GM19238 (cell line): ENCODE measurements at regions not wholly inside any gene's neighbourhood (a gene's known extent, or its start where the extent isn't known, plus 50 kb on each side); places are given as distances from the start of the nearest gene placed in this dataset.

ENCODE experiments used
- DNase-seq: peaks from one replicate; pipeline ENCODE4 v3.0.0; 2011; ENCODE audit warnings: low spot score; ENCODE audit not compliant: insufficient read length

DNA sequence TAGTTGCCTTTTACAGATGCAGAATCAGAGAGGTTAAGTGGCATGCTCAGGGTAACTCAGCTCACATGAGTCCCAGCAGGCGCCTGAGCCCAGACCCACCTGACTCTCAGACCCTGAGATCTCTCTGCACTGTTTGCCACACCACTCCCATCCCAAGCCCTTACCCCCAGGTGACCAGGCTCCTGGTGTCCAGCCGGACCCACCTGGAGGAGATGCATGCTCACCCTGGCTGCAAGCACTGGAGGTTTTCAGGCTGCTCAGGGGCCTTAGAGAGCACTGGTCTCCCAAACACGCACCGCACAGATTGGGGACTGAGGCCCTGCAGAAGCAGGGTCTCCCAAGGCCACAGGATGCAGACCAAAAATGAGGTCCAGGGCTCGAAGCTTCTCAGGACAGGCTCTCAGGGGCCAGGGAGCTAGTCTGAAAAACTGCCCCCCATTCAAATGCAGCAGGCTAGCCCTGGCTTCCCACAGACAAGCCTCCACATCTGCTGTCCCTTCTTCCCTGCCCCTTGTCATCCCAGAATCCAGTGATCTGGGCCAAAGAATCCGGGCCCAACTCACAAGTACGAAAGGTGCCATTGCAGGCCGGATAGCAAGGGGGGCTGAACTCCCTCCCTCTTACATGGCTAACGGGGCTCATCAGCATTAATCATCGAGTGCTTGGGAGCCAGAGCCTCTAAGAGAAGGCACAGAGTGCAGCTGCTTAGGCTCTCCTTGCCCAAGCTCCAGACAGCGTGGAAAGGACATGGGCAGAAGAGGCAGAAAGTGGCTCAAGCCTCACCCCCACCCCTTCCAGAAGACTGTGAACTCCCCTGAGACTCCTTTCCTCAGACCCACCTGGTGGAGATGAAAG, 90.2 kb upstream of the PRR20G start:
- DNase-seq, result no peak

DNA sequence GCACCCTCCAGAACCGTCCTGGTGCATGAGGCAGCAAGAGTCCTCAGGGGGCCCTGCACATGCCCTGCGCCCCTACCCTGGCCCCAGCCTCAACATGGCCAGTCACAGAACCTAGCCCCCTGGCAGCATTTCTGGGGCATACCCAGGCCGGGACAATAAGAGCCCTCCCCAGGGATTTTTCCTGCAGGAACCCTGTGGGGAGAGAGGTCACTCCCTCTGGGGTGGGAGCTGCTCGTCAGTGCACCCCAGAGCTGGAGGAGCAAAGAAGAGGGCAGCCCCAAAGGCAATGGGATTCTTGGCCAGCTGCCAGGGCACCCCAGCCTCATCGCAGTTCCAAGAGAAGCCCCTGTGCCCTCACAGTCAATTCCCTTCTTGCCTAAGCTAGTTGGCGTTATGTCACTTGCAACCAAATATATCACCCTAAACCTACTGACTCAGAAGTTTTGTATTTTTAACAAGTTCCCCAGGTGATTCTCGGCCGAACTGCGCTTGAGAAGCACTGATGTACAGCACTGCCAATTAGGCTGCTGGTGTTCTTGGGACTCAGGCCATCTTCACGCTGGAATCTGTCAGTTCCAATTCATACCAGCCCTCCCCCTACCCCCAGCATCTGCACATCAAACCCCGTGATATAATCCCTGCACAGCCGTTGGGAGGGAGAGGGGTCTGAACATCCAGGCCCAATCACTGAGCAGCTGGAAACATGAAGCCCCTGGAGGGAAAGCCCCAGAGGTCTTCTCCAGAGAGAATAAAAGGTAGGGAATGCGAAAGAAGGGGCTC, 87.5 kb upstream of the PRR20G start:
- no peak for DNase-seq

DNA sequence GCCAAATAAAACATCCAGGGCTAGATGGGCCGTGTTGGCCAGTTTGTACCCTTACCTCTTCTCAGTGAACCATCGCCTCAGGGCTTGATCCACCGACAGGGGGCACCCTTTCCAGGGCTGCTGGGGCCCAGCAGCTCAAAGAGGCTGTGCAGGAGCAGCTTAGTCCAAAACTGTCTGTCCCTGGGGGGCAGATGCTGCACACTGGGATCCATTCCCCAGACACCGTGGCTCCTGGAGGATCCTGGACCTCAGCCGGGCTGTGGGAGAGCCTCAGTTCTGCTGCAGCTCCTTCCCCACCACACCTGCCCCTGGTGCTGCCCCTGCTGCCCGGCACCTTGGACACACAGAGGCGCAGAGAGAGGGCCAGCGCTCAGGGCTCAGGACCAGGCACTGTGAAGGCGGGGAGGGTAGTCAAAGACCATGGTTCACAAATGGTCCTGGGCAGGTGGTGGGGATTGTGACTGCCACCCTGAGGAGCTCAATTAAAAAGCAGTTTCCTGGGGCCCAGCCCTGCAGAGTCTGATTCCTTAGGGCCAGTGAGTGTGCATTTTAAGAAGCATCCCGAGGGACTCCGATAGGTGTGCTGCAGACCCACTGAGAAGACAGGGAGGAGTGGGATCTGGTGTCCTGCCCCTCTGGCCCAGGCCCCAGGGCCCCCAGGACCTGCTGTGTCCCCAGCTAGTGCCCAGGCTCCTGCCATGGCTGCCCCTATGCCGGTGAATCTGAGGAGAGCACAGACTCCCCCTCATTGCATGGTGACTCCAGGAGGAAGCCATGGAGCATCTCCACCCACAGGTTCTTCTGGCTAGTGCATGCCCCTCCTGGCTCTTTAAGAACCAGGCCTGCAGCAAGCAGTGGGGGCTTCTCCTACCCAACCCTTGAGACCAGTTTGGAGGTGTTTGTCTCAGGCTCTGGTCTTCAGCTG, 86.5 kb upstream of the PRR20G start:
- no peak for DNase-seq

DNA sequence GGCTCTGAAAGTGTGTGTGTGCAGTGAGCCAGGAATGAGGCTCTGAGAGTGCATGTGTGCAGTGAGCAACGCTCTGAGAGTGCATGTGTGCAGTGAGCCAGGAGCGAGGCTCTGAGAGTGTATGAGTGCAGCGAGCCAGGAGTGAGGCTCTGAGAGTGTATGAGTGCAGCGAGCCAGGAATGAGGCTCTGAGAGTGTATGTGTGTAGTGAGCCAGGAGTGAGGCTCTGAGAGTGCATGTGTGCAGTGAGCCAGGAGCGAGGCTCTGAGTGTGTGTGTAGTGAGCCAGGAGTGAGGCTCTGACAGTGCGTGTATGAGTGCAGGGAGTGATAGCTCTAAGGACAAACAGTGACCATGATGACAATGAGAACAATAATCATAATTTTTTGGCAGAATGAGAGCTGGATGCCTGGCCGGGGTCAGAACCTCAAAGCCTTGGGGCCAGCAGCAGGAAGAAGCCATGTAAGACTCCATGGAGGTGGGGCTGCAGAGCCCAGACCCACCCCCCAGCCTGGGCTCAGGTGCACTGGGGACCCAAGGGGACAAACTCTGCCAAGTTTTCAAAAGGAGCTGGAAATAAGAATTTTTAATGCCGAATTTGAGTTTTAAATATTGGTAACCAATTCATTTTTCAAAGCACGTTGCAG, 85.7 kb upstream of the PRR20G start:
- DNase-seq, result no peak

DNA sequence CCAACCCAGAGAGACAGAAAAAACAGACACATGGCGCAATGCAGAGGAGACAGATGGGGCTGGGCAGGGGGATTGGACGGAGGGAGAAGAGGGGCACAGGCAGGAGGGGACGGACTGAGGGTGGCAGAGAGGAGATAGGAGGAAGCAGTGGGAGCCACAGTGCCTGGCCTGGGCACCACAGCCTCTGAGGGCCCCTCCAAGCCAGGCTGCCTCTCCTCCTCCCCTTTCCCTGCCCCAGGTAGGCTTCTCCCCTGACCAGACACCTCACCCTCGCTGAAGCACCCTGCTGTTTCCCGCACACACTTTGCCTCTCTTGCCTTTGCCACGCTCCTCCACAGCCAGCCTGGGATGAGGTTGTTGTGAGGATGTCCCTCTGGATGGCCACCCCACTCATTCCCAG, 84.0 kb upstream of the PRR20G start:
- DNase-seq, result no peak

DNA sequence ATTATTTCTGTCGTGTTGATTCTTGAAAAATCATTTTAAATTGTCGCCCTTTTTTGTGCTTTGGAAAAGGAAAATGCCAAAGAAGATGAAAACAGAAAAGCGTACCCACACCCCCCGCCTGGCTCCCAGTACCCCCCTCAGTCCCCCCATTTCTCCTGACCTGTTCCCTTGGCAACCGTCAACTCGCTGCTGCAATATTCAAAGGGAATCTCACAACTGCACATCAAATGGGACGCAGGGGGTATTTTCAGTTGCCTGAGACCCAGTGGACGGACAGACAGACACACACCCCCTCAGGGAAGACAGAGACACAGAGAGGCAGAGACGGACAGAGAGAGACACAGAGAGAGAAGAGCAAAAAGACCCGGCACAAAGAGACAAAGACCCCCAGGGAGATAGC, 83.5 kb upstream of the PRR20G start:
- DNase-seq, result no peak

DNA sequence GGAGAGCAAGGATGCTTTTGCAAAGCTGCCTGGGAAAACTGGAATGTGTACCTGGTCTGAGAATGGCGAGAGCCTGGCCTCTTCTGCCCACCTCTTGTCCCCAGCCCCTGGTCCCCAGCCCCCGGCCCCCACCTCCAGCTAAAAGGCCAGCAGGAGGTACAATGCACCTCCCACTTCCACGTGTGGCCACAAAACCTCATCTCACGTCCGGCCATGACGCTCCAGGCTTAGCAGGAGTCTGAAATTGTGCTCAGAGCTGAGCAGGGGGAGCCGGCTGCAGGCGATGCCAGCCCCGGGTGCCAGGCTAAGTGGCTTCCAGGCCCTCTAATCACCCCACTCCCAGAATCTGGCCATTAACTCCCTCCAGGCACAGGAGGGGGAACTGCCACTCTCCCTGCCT, 83.1 kb upstream of the PRR20G start:
- no peak for DNase-seq

DNA sequence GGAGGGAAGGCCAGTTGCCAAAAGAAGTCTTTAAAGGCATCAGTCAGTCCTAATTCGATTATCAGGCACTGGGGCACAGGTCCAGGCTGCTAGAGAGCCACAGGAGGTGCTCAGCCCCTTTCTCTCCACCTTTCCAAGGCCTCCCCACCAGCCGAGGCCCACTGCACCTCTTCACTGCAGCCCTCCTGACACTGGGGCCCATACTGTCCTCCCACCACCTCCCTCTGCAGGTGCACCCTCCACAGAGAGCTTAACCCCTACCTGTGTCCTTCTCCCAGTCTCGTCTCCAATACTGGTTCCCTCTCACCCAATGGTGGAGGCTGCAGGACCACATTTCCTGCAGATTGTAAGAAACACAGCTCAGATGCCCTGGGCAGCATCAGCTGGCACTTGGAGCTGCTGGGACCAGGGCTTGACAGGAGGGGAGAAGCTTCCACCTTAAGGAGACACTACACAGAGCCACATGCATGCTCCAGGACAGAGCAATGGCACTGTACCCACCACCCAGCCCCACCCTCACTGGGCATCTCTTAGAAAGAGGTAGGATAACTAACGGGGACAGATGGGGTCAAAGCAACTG, 81.6 kb upstream of the PRR20G start:
- no peak for DNase-seq

DNA sequence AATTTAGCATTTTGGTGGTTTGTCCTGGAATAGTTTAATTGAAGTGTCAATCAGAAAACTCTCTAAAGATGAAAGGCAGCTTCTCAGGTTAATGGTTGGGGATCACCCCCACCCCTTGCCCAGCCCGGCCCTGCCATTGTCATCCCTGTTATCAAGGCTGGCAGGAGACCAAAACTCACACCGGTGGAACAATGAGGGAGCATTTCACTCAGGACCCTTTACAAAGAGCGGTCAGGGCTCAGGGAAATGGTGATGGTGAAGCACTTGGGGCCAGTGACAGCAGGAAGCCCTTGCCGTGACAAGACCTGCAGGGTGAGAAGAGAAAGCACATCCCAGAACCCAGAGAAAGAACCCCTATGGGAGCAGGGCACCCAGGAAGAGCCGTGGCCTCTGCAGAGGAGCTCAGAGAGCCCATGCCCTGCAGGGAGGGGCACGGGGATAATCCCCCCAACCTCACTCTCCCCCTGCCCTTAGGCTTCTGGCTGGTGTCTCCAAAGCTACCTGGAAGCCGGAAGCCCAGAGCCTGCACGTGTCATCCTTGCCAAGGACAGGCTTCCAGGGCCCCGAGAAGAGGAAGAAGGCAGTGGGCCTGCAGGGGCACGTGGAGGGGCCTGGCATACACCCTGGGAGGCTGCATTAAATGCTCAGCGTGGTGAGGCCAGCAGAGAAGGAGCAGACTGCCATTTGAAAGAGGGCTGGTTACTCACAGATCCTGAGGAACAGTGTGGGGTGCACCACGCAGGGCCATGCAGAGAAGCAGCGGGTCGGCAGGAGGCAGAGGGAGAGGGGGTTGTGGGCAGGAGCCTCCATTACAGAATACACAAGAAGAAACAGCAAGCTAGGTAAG, 80.6 kb upstream of the PRR20G start:
- DNase-seq, result no peak

DNA sequence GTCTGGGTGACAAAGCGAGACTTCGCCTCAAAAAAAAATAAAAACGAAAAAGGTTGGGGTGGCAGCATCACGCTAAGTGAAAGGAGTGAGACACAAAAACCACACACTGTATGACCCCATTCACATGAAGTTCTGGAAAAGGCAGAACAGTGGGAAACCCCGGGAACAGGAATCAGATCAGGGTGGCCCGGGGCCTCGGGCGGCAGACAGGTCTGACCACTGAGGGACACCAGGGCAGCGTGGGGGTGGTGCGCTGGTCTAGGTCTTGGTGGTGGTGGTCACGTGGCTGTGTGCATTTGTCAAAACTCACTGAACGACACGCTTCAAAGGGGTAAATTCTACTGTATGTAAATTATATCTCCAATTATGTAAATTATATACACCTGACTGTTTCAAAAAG, 79.7 kb upstream of the PRR20G start:
- no peak for DNase-seq

DNA sequence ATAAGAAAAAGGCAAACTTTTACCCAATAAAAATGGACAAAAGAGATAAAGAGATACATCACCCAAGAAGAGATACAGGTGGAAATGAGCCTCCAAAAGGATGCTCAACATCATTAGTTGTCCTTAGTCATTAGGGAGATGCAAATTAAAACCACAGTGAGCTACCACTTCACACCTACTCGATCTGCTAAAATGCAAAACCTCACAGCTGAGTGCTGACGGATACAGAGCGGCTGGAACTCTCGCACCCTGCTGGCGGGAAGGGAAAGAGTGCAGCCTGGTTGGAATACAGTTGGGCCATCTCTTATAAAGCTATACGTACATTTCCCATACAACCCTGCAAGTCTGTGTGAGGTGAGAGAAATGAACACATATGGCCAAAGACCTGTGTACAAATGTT, 78.5 kb upstream of the PRR20G start:
- DNase-seq, result no peak

DNA sequence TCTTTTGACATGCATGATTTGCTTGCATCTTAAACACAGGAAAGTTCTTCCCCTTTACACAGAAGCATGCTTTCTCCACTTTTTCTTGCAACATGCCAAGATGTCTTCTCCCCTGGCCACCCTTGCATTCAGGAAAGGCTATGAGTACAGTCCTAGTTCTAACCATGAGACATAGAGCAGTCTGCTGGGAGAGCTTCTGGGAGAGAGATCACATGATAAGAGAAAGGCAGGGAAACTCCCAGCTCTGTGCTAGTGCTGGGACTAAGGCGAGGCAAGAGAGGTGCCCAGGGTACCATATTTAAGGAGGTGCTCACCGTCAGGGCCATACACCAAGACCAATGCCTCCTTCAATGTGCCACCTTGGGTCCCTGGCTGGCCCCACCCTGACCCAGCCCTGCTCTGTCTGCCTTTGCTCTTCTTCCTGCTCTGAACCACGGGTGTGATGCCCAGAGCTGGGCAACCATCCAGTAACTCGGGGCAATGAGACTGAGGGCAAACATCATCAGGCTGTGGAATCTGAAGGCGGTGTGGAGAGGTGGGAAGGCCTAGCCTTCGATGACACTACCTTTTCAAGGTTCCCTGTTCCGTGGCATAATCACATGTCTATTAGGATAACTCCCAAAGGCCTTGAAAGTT, 77.4 kb upstream of the PRR20G start:
- no peak for DNase-seq

DNA sequence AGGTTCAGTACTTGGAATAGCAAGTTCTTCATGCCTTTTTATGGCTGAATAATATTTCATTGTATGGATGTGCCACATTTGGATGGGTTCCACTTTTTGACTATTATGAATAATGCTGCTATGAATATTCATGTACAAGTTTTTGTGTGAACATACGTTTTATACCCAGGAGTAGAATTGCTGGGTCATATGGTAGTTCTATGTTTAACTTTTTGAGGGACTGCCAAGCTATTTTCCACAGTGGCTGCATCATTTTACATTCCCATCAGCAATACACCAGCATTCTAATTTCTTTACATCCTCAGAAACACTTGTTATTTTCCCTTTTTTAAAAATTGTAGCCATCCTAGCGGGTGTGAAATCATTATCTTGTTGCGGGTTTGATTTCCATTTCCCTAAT, 76.0 kb upstream of the PRR20G start:
- DNase-seq, result no peak

DNA sequence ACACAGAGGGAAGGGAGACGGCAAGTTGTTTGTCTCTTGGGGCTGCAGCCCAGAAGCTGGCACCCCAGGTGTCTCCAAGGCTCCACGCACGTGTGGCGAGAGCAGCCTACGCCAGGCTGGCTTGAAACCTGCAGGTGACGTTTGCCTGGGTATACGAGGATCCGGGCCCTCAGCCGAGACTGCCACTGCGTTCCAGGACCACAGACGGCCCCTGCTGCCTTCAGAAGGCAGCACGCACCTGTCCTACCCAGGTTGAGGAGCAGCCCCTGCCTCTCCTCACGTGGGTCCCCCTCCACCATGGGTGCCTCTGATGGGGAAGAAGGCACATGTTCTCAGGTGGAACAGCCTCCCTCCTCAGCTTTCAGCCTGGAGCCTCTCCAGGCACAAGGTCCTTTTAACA, 75.3 kb upstream of the PRR20G start:
- DNase-seq, result no peak

DNA sequence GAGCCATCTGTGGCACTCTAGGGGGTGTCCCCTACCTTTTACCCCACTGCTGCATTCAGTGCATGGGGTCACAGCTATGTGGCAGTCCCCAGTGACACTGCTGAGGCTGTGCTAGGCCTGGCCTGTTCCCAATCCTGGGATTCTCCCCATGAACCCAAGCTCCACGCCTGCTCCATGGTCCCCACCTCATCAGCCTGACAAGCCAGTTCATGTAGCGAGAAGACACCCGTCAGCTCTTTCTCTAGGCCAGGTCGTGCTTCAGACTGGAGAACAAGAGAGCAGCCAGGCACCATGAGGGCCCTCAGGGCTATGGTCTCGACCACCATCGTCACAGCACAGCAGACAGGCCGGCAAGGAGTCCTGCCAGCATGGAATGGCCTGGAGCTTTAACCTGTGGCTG, 72.8 kb upstream of the PRR20G start:
- DNase-seq, result no peak

DNA sequence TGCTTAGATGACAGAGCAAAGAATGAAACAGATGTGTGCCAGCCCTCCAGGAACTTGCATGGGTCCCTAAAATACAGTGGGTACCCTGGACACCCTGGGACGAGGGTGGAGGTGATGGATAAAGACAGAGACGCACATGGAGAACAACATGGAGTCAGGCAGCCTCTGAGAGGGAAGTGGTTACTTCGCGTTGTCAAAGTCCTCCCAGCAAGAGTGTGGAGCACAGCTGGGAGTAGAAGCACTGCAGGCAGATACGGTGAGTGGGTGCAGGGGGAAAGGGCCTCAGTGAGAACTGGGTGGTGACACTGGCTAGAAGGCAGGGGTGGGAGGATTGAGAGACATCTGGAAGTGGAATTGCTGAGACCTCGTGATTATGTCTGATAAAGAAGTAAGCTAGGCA, 70.8 kb upstream of the PRR20G start:
- no peak for DNase-seq

DNA sequence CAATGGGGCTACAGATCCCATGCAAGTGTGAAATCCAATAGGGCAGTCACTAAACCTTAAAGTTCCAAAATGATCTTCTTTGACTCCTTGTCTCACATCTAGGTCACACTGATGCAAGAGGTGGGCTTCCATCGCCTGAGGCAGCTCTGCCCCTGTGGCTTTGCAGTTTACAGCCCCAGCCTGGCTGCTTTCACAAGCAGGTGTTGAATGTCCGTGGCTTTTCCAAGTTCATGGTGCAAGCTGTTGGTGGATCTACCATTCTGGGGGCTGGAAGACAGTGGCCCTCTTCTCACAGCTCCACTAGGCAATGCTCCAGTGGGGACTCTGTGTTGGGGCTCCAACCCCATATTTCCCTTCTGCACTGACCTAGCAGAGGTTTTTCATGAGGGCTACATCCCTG, 68.5 kb upstream of the PRR20G start:
- no peak for DNase-seq

DNA sequence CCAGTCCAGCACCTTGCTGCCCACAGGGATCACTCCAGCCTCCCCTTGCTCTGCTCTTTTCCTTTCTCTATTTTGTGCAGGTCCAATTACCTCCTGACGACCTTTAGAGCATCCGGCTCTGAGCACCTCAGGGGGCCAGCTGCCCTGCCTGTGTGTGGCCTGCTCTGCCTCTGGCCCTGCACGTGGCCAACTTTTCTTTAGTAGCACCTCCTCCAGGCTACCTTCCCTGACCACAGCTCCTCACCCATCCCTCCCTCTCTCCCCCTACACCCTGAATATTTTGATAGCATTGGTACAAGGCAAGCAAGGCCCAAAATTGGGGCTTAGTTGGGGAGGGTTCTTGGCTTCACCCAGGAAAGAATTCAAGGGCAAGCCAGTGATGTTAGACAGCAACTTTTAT, 66.9 kb upstream of the PRR20G start:
- no peak for DNase-seq

DNA sequence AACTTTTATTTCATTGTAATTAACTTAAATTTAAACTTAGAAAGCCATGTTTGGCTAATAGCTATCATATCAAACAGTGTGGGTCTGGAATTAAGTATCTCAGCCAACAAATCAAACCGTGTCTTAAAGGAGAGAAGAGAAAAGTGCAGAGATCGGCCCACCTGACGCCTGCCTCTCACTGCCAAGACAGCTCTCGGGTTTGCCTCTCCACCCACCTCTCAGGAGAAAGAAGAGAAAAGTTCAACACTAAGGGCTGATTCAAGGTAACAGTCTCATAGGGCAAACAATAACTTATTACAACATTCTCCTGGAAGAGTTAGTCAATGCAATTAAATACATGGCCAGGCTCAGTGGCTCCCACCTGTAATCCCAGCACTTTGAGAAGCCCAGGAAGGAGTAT, 64.8 kb upstream of the PRR20G start:
- no peak for DNase-seq
